T-helper 22 cell (primary cell): ENCODE measurements at regions not wholly inside any gene's neighbourhood (a gene's known extent, or its start where the extent isn't known, plus 50 kb on each side); places are given as distances from the start of the nearest gene placed in this dataset.

Source experiments
- DNase-seq: peaks from one replicate; pipeline ENCODE4 v3.0.0-alpha.2; 2020; ENCODE audit warnings: low read depth

- DNase-seq, result no peak
Observed at GRCh38 chr13:106961651-106962050, 393.7 kb upstream of the ARGLU1 start.

GRCh38 chr13:106961216-106961615, 393.3 kb upstream of the ARGLU1 start:
- DNase-seq, result no peak

- DNase-seq, result no peak
Observed at GRCh38 chr13:106958621-106959048, 390.7 kb upstream of the ARGLU1 start.

GRCh38 chr13:106942563-106942962, 374.6 kb upstream of the ARGLU1 start:
- no peak for DNase-seq

GRCh38 chr13:106941779-106942178, 373.8 kb upstream of the ARGLU1 start:
- no peak for DNase-seq

GRCh38 chr13:106927421-106927820, 359.5 kb upstream of the ARGLU1 start:
- DNase-seq, result no peak

- DNase-seq, result no peak
Observed at GRCh38 chr13:106922384-106922783, 354.4 kb upstream of the ARGLU1 start.

GRCh38 chr13:106919638-106920037, 351.7 kb upstream of the ARGLU1 start:
- no peak for DNase-seq

GRCh38 chr13:106919133-106919532, 351.2 kb upstream of the ARGLU1 start:
- no peak for DNase-seq

- DNase-seq, result no peak
Observed at GRCh38 chr13:106918557-106918860, 350.6 kb upstream of the ARGLU1 start.

GRCh38 chr13:106917673-106918556, 350.0 kb upstream of the ARGLU1 start:
- no peak for DNase-seq

GRCh38 chr13:106917024-106917571, 349.2 kb upstream of the ARGLU1 start:
- no peak for DNase-seq

- DNase-seq, result no peak
Observed at GRCh38 chr13:106916329-106916976, 348.5 kb upstream of the ARGLU1 start.

- no peak for DNase-seq
Observed at GRCh38 chr13:106915146-106915545, 347.2 kb upstream of the ARGLU1 start.

- DNase-seq, result no peak
Observed at GRCh38 chr13:106911627-106912026, 343.7 kb upstream of the ARGLU1 start.

- DNase-seq, result no peak
Observed at GRCh38 chr13:106911020-106911419, 343.1 kb upstream of the ARGLU1 start.

GRCh38 chr13:106906426-106906996, 338.6 kb upstream of the ARGLU1 start:
- no peak for DNase-seq

GRCh38 chr13:106905380-106906162, 337.6 kb upstream of the ARGLU1 start:
- DNase-seq, result no peak

GRCh38 chr13:106899442-106899841, 331.5 kb upstream of the ARGLU1 start:
- DNase-seq, result no peak

- DNase-seq, result no peak
Observed at GRCh38 chr13:106898231-106898630, 330.3 kb upstream of the ARGLU1 start.

GRCh38 chr13:106888148-106888547, 320.2 kb upstream of the ARGLU1 start:
- DNase-seq, result no peak

GRCh38 chr13:106887686-106888085, 319.7 kb upstream of the ARGLU1 start:
- no peak for DNase-seq
